ENCODE measurements at regions not wholly inside any gene's neighbourhood (a gene's known extent, or its start where the extent isn't known, plus 50 kb on each side); places are given as distances from the start of the nearest gene placed in this dataset.
"Not testable (repeated sequence)": the region's sequence is repeated elsewhere in the genome, so short reads cannot be mapped to it uniquely, and the experiment has no call there.

- Histone ChIP-seq H3K36me3 (no peaks in the 10 kb centered on the region), H3K27me3 (no peaks in the 10 kb centered on the region), H3K4me3 (no peak overlapping the region), H3K27ac (no peak overlapping the region), H3K9me3 (no peaks in the 10 kb centered on the region), H3K4me1 (no peaks in the 10 kb centered on the region)
- no peak for DNase-seq
- intact Hi-C loops (cut with DNase I; ENCODE audit: low total_unique reads), result no loop called here
- TF ChIP-seq POLR2A (IDR thresholded peaks at IDR 0.05) (no peak), CTCF (IDR thresholded peaks at IDR 0.05) (no peak)
These were observed 333.8 kb downstream of the TFAP2A start for GRCh38 chr6:10081075-10081474.

- no peak for DNase-seq
- no peaks in the 10 kb centered on the region for H3K36me3 ChIP-seq
- TF ChIP-seq POLR2A (IDR thresholded peaks at IDR 0.05) (no peak), CTCF (IDR thresholded peaks at IDR 0.05) (no peak)
These were observed 334.3 kb downstream of the TFAP2A start for GRCh38 chr6:10080561-10080960.

DNA sequence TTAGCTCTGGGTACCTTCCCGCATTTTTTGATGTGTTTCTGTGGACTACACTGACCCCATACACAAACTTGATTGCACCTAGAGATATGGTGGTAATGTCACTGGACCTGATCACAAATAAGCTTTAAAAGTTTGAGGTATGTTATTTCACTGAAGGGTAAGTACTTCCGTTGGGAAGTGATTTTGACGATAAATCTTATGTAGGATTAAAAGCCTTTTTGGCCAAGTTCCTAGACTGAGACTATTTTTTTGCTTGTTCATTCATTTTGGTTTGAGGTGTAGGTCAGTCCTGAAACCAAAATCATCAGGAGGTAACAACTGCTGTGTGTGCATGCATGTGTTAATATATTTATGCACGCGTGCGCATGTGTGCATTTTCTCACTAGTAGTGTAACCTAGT lies 336.3 kb downstream of the TFAP2A start:
- H3K27ac ChIP-seq, result no peak overlapping the region
- H3K4me3 ChIP-seq, result no peak overlapping the region
- DNase-seq, result no peak
- TF ChIP-seq POLR2A (IDR thresholded peaks at IDR 0.05) (no peak), CTCF (IDR thresholded peaks at IDR 0.05) (no peak)
- intact Hi-C loops (cut with DNase I; ENCODE audit: low total_unique reads), result no loop called here
- H3K4me1 ChIP-seq, result no peaks in the 10 kb centered on the region
- no peaks in the 10 kb centered on the region for H3K9me3 ChIP-seq
- H3K36me3 ChIP-seq, result no peaks in the 10 kb centered on the region
- H3K27me3 ChIP-seq, result no peaks in the 10 kb centered on the region

More at GRCh38 chr6:10080561-10080960, 334.3 kb downstream of the TFAP2A start:
- Histone ChIP-seq H3K9me3 (no peaks in the 10 kb centered on the region), H3K27me3 (no peaks in the 10 kb centered on the region), H3K27ac (no peak overlapping the region), H3K4me1 (no peaks in the 10 kb centered on the region), H3K4me3 (no peak overlapping the region)
- intact Hi-C loops (cut with DNase I; ENCODE audit: low total_unique reads), result no loop called here

GRCh38 chr6:10074726-10075125 lies 340.1 kb downstream of the TFAP2A start:
- H3K27ac ChIP-seq; H3K4me3 ChIP-seq; H3K4me1 ChIP-seq; intact Hi-C loops (cut with DNase I; ENCODE audit: low total_unique reads); H3K36me3 ChIP-seq; H3K27me3 ChIP-seq; DNase-seq; H3K9me3 ChIP-seq: not testable (repeated sequence)

GRCh38 chr6:10073341-10073740 lies 341.5 kb downstream of the TFAP2A start:
- Histone ChIP-seq H3K9me3 (no peaks in the 10 kb centered on the region), H3K4me1 (no peaks in the 10 kb centered on the region), H3K4me3 (no peak overlapping the region), H3K27ac (no peak overlapping the region), H3K27me3 (no peaks in the 10 kb centered on the region), H3K36me3 (no peaks in the 10 kb centered on the region)
- TF ChIP-seq POLR2A (IDR thresholded peaks at IDR 0.05) (no peak), CTCF (IDR thresholded peaks at IDR 0.05) (no peak)
- intact Hi-C loops (cut with DNase I; ENCODE audit: low total_unique reads), result no loop called here
- no peak for DNase-seq

DNA sequence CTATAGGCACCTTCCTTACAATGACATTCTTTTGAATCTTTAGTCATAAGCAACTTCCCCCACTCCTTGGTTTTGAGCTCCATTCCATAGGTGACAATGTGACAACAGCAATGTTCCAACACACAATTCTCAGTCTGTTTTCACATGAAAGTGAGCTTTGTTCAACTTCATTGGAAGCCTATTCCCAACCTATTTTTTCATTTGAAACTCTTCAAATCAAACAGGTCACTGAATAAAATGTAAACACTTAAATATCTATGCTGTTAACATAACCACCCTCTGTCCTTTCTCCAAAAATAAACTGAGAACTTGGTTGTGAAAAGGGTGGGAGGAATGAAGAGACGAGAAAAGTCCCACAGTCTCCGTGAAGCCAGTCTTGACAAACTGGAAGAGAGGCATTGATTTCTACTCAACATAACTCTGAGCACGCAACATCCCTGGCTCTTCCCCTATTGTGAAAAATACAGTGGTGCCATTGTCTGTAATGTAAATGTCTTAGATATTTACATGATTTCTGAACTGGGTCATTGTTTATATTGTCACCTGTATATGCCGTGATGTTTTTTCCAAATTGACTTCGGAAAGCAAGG lies 343.1 kb downstream of the TFAP2A start:
- Histone ChIP-seq H3K9me3 (no peaks in the 10 kb centered on the region), H3K27ac (no peak overlapping the region), H3K4me1 (no peaks in the 10 kb centered on the region), H3K4me3 (no peak overlapping the region), H3K36me3 (no peaks in the 10 kb centered on the region), H3K27me3 (no peaks in the 10 kb centered on the region)
- intact Hi-C loops (cut with DNase I; ENCODE audit: low total_unique reads), result no loop called here
- DNase-seq, result no peak
- TF ChIP-seq POLR2A (IDR thresholded peaks at IDR 0.05), result no peak

Data from uterus (tissue), 3 donors.